ENCODE measurements at regions not wholly inside any gene's neighbourhood (a gene's known extent, or its start where the extent isn't known, plus 50 kb on each side); places are given as distances from the start of the nearest gene placed in this dataset.
A peak's percentile ranks its signal among the peaks of the same experiment; 100 is the strongest.

DNA sequence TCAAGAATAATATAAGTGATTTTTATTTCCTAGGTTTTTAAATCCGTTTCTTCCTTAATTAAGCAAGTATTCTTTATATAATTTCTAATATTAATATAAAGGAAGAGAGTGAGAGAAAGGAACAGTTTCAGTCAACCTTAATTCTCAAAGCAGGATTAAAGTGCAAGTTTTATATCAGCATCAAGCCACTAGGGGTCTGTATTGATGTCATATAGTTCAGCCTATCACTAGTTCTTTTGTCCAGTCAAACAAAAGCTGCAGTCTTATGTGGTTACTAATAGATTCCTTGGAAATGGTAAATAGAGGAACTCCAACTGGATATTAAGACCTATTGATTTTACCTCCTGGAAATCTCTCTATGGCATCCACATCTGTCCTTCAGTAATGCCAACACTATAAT is 82.0 kb downstream of the NAP1L3 start:
- no peak overlapping the region for H4K8ac ChIP-seq (replicated peaks; ENCODE audit: insufficient read length, low read depth, low read length)
- H3K27ac ChIP-seq (ENCODE audit: insufficient read length, low read depth, low read length): no peak overlapping the region
- H3K18ac ChIP-seq (ENCODE audit: insufficient read length, low read depth, low read length): no peak overlapping the region
- H4K5ac ChIP-seq (ENCODE audit: insufficient read length, low read depth, low read length): no peak overlapping the region
- H3K9me3 ChIP-seq (ENCODE audit: control insufficient read depth, low read depth, low read length): no peaks in the 10 kb centered on the region
- no peak overlapping the region for H2BK20ac ChIP-seq (ENCODE audit: low read depth, low read length, poor library complexity, severe bottlenecking)
- H4K91ac ChIP-seq (ENCODE audit: insufficient read length, low read depth, low read length): no peak overlapping the region
- no peaks in the 10 kb centered on the region for H4K20me1 ChIP-seq (ENCODE audit: control insufficient read depth, insufficient read depth, insufficient read length)
- Mint-ChIP-seq H3K4me3 (no peak overlapping the region), H3K36me3 (ENCODE audit: insufficient read depth in 1 of 3, low read depth in 3 of 3) (peaks cover 0 to 13% (median 2%) of the 10 kb centered on the region in 3 experiments; a peak in 3 of 7 replicates), H3K9me3 (peaks cover 6 to 7% of the 10 kb centered on the region in 2 experiments; a peak in 3 of 5 replicates), H3K27me3 (ENCODE audit: low read depth) (no peaks in the 10 kb centered on the region), H3K4me1 (peaks cover 0 to 8% of the 10 kb centered on the region in 2 experiments; a peak in 2 of 4 replicates), H3K27ac (no peak overlapping the region)
- H2BK12ac ChIP-seq (ENCODE audit: insufficient read length, low read depth, low read length): no peak overlapping the region
- WGBS (ENCODE audit: extremely low coverage, insufficient read length, low lambda C conversion rate): no CpG with 5 or more reads among the region's 1 CpG
- H3K27me3 ChIP-seq (ENCODE audit: insufficient read depth, low read length): no peaks in the 10 kb centered on the region
- no peaks in the 10 kb centered on the region for H3K4me1 ChIP-seq (ENCODE audit: insufficient read depth, low read length)
- H2BK15ac ChIP-seq (ENCODE audit: low read depth, low read length): no peak overlapping the region
- H3K9ac ChIP-seq (ENCODE audit: extremely low read depth, insufficient read length, low read length): no peak overlapping the region
- H3K4me2 ChIP-seq (ENCODE audit: insufficient read depth, insufficient read length, low read length): no peak overlapping the region
- H3K23me2 ChIP-seq (ENCODE audit: insufficient read length, low read depth, low read length, poor library complexity, severe bottlenecking): no peaks in the 10 kb centered on the region
- H2BK120ac ChIP-seq (ENCODE audit: low read depth, low read length, poor library complexity, severe bottlenecking): no peak overlapping the region
- H2AK5ac ChIP-seq (ENCODE audit: insufficient read length, low read length): no peak overlapping the region
- no peak overlapping the region for H3K23ac ChIP-seq (ENCODE audit: insufficient read length, low read depth, low read length)
- no peak overlapping the region for H2AFZ ChIP-seq (ENCODE audit: low read length)
- H2BK5ac ChIP-seq (ENCODE audit: insufficient read length, low read length): no peak overlapping the region
- TF ChIP-seq, protein P1, sequence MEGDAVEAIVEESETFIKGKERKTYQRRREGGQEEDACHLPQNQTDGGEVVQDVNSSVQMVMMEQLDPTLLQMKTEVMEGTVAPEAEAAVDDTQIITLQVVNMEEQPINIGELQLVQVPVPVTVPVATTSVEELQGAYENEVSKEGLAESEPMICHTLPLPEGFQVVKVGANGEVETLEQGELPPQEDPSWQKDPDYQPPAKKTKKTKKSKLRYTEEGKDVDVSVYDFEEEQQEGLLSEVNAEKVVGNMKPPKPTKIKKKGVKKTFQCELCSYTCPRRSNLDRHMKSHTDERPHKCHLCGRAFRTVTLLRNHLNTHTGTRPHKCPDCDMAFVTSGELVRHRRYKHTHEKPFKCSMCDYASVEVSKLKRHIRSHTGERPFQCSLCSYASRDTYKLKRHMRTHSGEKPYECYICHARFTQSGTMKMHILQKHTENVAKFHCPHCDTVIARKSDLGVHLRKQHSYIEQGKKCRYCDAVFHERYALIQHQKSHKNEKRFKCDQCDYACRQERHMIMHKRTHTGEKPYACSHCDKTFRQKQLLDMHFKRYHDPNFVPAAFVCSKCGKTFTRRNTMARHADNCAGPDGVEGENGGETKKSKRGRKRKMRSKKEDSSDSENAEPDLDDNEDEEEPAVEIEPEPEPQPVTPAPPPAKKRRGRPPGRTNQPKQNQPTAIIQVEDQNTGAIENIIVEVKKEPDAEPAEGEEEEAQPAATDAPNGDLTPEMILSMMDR (conservative IDR thresholded peaks at IDR 0.05): peak; percentile 55; the same call in 2 of the 3 replicates
- H3T11ph ChIP-seq (ENCODE audit: low read length): no peak overlapping the region
- no peaks in the 10 kb centered on the region for H3K79me1 ChIP-seq (ENCODE audit: insufficient read depth, low read depth, low read length, poor library complexity, severe bottlenecking)
- no peak overlapping the region for H3K4ac ChIP-seq (ENCODE audit: low read depth, low read length)
- no peak overlapping the region for H3K56ac ChIP-seq (ENCODE audit: insufficient read length, low read depth, low read length)
- no peaks in the 10 kb centered on the region for H3K79me2 ChIP-seq (ENCODE audit: insufficient read depth, low read length)
- no peak for DNase-seq
- H3K14ac ChIP-seq (ENCODE audit: insufficient read depth, low read length): no peak overlapping the region
